HG03064 (cell line): ENCODE measurements at regions not wholly inside any gene's neighbourhood (a gene's known extent, or its start where the extent isn't known, plus 50 kb on each side); places are given as distances from the start of the nearest gene placed in this dataset.

ENCODE experiments used
- ATAC-seq: cut with Tn5 transposase; IDR thresholded peaks from one replicate; pipeline ENCODE4 v1.9.1; 2021; ENCODE audit warnings: low read depth; ENCODE audit not compliant: unreplicated experiment

DNA sequence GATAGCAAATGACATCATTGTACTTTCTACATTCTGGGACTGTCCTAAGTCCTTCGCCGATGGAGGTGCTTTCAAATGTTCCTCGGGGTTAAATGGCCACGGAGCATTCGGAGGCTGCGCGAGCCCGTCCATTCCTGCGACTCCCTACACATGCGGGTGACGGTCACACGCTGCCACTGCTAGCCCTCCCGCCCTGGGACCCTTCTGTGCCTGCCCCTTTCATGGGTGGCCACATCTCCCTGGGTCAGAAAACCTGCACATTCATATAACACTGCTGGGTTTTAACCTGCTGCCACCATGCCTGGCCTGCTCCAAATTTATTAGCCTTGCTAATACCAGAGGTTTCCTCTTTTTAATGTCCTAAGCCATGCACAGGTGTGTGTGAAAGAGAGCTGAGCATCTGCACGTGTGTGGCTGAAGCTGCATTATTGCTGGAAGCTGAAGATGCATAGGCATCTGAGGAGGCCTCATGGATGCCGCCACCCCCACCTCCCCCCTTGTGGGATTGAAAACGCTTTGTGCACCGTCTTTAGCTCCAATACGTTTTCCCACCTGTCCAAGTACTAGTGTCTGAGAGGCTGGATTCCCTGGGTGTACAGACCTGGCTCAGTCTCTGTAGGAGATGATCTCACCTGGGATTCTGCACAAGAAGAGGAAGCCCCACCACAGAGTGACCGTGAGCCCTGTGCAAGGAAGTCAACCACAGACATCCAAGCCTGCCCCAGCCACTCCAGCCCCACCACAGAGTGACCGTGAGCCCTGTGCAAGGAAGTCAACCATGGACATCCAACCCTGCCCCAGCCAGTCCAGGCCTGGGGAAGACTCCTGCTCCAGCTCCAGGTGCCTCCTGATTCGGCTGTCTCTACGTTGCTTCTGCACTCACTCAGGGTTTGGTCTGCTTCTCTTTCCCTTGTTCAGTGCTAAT, 626.4 kb downstream of the BRD1 start:
- ATAC-seq = no peak

DNA sequence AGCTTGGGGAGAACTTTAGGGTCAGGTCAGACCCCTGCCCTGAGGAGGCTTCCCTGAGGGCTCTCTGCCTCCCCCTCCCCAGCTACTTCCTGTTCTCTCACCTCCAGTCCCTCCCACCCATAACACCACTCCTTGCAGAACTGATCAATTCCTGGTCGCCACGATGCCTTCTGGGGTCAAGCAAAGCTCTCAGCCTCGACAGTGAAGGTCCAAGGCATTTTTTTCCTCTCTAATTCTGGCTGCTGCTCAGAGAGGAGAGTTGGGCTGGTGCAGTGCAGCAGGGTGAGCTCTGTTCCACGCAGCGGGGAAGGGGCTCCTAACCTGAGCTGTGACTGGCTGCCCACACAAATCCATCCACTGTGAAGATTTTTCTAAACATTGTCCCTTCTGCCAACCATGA, 628.4 kb downstream of the BRD1 start:
- ATAC-seq = no peak

DNA sequence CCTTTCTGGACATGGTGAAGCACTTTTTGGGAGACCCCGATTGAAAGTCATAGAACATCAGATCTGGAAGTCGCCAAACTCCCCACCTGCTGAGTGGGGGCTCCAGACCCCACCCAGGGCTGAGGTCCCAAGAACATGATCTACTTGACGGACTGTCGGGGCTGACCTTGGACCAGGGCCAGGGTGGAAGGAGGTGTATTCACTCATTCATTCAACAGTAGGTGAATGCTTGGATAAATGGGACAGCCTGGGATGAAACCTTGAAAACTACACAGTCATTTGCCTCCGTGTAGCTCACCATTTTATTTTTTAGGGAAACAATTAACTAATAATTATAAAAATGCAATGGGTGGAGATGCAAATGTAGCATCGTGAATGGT, 629.0 kb downstream of the BRD1 start:
- ATAC-seq = no peak

DNA sequence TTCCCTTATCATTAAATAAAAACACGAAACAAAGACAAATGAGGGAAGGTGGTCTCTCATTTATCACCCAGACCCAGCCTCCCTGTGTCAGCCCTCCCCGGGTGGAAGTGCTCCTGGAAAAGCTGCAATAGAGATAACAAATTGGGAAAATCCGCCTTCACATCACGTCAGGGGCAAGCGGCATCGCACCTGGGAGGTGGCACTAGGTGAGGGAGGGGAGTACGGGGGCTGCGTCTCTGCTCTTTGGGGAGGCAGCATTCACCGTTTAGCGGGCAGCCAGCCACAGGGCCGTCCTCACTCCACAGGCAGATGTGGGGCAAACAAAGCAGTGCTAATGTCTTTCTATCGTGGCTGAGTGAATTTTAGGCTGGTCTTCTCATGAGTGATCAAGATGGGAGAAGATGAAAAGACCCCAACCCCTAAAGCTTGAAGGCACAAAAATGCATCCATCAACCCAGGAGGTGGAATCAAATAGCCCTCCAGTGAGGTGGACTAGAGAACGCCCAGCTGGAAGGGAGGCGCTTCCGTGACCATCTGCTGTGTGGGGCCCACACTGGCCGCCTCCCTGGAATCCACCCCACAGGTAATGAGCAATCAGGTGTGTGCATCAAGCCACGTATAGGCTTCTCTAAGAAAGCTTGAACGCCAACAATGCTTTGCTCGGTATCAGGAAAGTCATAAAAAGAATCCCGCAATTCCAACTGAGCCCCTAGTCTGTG, 629.5 kb downstream of the BRD1 start:
- ATAC-seq = no peak

DNA sequence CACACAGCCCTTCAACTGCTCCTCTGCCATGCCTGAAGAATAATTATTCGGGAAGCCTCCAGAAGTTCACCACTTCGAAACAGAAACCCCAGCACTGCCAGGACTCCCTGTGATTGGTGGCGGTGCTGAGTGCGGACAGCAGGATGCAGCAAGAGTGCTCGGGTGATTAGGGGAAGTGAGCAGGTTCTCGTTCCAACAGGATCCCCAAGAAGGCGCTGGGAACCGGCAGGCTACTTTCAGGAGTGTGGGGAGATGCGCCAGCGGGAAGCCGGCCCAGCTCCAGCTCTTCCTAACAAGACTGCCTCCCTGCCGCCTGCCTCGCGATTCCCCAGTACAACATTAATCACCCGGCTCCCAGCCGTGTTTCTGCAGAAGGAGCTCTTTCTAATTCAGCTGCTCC, 630.2 kb downstream of the BRD1 start:
- no peak for ATAC-seq

DNA sequence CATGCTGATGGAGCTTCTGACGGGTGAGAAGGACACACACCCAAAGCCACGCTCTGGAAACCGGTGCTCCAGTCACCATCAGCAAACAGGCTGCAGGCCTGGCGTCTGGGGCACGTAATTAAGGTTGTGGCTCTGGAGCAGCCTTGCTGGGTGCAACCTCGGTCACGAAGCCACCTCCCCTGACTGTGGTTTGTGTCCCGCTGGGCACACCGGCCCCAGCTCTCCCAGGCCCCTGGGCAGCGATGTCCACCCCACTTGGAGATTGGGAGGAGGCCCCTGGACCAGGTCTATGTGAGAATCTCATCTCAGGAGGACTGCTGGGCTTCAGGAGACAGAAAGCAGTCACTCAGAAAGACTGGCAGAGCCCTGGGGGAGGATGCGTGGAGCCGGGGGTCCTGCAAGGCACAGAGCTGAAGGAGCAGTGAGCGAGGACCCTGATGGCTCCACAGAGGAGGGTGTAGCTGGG, 631.6 kb downstream of the BRD1 start:
- no peak for ATAC-seq

DNA sequence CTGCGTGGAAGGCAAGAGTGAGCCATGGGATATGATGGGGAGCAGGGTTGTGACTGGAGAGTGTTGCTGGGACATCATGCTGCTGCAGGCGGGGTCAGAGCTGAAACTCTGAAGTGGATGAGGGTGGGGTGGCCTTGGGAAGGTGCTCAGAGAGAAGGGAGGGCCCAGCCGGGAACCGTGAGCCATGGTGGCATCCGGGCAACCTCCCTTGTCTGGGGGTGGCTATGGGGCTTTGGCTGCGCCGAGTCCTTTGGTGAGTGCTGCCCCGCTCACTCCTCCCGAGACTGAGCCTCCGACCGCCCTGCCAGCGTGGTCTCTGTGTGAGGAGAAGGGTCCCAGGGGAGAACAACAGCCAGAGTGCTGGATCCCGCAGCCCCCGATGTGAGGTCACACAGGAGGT, 632.0 kb downstream of the BRD1 start:
- no peak for ATAC-seq

DNA sequence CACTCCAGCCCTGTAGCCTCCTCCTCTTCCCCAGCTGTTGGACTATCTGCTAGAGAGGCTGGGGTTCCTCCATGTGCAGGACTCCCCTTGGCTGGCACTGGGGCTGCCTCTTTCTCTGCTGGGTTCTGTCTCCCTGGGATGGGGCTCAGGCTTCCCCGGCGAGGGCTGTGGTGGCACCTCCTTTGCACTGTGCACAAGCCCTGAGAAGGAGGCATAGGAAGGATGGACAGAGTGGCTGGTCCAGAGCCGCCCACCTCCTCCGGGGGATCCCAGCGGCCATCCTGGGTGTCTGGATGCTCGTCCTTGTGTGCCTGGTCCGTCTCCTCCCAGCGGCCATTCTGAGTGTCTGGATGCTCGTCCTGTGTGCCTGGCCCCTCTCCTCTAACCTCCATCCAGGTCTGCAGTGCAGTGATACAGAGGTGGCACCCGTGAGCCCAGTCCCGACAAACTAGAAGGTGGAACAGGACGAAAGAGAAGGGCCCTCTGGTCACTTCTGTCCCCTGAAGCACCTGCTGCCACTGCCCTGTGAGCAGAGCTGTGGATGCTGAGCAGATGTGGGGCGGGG, 633.7 kb downstream of the BRD1 start:
- no peak for ATAC-seq

DNA sequence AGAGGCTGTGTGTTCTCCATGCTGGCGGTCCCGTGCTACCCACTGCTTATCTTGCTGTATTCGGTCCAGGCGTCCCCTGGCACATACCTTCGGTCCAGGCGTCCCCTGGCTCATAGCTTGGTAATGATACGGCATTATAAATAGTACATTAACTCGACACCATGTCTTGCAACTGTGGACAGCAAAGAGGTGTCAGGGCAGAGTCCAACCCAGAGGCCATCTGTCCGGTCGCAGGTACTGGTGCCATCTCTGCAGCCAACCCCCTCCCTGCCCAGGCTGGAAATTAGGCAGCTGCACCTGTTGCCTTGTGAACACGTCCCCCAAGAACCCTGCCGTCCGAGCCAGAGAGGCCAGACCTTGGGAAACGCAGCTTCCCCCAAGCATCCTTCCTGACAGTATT, 634.3 kb downstream of the BRD1 start:
- ATAC-seq = no peak

DNA sequence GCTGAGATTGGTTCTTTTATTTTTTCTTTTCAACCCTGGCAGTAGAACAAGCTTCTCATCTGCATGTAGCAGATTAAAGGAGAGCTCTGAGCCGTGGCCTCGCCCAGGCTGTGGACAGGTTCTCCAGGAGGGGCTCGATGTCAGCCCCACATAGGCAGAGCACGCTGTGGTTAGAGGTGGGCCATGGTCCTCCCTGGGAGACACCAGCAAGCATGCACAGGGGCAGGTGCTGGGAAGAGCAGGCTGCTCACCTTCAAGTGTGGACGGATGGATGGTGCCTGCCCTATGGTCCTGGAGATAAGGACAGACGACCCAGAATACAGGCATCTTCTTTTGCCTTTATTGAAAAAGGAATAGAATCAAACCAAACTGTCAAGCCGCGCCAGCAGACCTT, 634.8 kb downstream of the BRD1 start:
- no peak for ATAC-seq

DNA sequence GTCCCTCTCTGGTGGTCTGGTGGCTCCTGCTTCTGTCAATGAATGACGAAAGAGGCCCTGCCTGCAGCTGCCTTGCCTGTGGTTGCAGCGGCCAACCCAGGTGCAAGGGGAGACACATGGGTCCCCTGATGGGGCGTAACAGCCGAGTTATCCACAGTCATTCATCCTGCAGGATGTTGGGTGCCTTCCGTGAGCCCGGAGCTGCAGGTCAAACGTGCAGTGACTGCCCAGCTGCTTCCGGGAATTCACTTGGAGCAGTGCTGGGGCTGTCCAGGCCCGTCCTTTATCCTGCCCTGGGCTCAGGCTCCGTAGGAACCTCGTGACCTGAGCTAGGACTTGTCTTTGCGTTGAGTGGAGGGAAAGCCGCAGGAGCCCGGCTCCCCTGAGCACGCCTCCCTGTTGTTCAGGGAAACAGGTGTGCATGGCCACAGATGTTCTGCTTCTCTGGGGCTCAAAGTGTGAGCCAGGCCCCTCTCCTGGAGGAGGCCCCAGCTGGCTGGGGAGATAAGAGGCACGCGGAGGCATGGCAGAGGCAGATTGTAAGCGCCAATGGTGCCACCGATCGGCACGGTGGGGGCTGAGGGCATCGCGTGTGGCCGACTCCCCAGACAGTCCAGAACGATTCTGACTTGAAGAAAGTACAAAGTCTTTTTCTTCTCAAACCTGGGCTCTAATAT, 635.4 kb downstream of the BRD1 start:
- ATAC-seq = no peak

DNA sequence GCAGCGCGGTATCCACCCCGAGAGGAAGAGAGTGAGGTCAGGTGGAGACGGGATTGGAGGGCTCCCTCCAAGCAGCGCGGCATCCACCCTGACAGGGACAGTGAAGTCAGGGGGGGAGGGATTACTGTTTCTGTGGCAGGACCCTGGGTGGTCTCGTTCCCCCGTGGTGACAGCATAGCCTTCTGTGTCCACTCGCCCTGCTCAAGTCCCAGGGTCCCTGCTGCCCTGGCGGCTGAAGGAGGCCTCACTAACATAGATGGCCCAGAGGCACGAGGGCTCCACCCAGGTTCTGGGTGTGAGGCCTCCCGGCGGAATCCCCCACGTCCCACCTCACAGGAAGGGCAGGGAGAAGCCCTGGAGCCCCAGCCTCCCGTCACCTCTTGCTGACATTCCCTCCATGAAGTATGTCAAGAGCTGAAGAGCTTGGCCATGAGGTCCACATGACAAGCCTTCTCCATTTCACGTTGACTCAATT, 636.1 kb downstream of the BRD1 start:
- ATAC-seq = no peak

DNA sequence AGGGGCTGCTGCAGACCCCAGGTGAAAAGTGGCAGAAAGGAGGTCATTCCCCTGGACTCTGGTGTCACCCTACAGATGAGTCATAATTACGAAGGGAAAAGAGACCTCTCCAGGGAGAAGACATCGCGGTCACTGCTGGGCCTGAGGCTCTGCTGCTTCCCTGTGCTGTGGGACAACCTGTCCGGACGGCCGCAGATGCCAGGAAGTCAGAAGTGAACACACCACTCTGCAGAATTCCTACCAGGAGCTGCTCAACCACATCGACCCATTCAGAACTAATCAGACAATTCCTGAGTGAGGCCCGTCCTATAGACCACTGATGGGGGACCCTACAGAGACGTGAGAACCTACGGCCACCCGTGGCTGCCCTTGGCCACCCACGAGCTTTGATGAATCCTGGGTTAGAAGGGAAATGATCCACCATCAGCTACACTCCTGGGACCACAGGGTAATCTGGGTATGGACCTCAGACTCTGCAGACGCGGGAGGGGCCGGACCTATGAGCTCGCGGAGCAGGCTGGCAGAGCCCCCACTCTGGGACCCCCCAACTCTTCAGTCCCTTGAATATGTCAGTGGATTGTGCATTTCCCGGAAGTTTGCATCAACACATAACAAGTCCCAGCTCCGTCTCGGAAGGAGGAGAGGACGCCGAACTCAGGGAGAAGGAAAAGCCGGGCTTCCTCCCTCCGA, 636.7 kb downstream of the BRD1 start:
- no peak for ATAC-seq

DNA sequence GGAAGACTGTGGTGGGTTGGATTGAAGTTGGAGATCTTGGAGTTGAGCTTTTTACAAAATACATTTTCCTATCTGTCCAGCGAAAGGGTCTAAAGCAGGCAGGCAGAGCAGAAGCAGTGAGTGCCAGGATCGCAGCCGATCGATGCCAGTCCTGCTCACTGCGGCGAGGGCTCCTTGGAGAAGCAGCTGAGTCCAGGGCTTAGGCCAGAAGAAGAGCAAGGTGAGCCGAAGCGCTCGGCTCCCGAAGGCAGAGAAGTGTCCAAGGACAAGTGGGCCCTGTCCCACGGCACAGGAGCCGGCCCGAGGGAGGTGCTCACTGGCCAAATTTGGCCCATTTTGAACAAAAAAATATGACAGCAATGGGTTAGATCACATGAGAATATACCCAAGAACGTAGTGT, 637.8 kb downstream of the BRD1 start:
- ATAC-seq = no peak

DNA sequence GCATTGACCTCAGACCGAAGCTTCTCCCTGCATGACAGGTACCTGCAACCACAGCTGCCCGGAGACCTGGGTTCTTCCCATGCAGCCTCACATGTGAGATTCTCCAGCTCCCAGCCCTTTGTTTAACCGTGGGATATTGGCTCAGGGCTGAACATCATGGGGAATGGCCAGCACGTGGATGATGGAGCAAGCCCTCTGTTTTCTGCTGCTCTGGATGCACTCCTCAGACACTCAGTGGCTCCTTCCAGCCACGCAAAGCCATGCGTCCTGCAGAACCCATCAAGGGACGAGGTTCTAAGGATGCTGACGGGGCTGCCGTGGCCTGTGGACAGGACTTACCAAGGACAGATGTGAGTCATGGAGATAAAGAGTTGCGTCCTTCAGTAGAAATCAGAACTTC, 639.1 kb downstream of the BRD1 start:
- no peak for ATAC-seq

DNA sequence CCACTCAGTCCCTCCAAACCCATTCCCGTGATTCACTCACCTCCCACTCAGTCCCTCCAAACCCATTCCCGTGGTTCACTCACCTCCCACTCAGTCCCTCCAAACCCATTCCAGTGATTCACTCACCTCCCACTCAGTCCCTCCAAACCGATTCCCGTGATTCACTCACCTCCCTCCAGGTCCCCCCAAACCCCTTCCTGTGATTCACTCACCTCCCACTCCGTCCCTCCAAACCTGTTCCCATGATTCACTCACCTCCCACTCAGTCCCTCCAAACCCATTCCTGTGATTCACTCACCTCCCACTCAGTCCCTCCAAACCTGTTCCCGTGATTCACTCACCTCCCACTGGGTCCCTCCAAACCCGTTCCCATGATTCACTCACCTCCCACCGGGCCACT, 639.6 kb downstream of the BRD1 start:
- ATAC-seq = no peak

DNA sequence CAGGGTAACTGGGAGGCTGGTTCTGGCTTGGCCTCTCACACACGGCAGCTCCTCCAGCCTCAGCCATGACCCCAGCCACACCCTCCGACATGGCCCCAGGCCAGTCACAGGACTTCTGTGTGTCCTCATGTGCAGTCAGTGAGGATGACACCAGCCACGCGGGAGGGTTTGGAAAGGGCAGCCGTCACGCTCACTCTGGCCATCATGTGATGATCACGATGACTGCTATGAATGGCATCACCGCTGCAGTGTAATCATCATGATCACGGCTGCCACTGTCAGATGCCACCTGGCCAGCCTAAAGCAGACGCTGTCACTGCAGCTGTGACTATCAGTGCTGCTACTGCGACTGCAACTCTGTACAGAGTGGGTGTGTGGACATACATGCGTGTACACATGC, 640.9 kb downstream of the BRD1 start:
- ATAC-seq = no peak

DNA sequence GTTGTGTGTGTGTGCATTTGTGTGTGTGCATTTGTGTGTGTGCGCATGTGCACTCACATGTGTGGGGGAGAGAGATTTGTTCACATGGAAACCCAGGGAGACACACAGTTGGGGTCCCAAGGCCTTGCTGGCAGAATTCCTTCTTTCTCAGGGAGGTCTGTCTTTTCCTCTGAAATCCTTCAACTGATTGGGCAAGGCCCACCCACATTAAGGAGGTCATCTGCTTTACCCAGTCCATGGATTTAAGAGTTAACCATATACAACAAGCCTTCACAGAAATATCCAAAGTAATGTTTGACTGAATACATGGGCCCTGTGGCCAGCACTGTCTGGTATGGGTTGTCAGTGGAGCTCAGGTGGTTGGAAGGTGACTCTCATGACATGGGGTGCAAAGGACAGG, 641.4 kb downstream of the BRD1 start:
- no peak for ATAC-seq

DNA sequence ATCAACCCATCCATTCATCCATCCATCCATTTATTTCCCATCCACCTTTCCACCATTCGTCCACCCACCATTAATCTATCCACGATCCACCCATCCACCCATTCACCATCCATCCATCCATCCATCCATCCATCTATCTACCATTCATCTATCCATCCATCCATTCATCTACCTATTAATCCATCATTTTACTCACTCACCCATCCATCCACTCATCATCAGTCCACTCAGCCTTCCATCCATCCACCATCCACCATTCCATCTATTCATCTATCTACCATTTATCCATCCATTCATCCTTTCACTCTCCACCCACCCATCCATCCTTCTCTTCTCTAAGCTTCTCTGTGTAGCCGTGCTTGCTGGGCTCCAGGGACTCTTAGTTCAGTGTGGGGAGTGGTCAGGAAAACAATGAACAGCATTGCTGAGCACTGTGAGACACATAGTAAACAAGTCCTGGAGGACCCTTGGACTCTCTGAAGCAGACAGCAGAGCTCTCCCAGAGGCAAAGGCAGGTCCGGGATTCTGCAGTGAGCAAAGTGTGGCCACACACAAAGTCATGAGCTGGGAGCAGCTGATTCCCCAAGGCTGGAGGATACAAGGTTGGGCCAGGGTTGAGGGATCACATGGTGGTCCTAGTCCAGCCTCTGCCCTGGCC, 642.2 kb downstream of the BRD1 start:
- ATAC-seq = no peak

DNA sequence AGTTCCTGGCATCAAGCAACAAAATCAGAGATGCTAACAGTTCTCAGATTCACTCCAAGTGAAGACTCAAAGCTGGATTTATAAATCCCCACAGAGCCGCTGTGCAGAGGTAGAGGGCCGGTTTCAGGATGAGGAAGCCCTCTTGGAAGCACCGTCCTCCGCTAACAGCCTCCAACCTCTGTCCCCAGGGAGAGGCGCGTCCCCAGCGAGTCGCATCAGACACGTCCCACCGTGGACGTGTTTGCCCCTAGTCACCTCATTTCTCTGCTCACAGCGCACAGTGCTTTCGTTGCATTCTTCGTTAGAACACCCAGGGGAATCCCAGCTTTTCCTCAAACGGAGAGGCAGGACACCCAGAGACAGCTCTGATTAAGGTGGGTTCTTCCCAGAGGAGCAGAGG, 642.9 kb downstream of the BRD1 start:
- ATAC-seq = no peak
